AG10803 (cell line): ENCODE measurements at regions not wholly inside any gene's neighbourhood (a gene's known extent, or its start where the extent isn't known, plus 50 kb on each side); places are given as distances from the start of the nearest gene placed in this dataset.
"Not testable (repeated sequence)": the region's sequence is repeated elsewhere in the genome, so short reads cannot be mapped to it uniquely, and the experiment has no call there.

Source experiments
- DNase-seq: peaks from one replicate; pipeline ENCODE4 v3.0.0; 2010; ENCODE audit warnings: low read depth
- H3K4me3 ChIP-seq: 2 replicates; pipeline ENCODE4 v1.5.1; 2011; ENCODE audit warnings: mild to moderate bottlenecking, low read length, control low read depth
- CTCF ChIP-seq: conservative IDR thresholded peaks from 2 replicates; pipeline ENCODE4 v1.5.1; 2011; ENCODE audit warnings: mild to moderate bottlenecking, low read length, control low read depth, inconsistent platforms

- TF ChIP-seq CTCF: no peak
These were observed 138.4 kb upstream of the IGFBP3 start for GRCh38 chr7:46059308-46060020.

GRCh38 chr7:46058086-46058823, 137.2 kb upstream of the IGFBP3 start:
- peak; percentile 84 for DNase-seq
- no peak for TF ChIP-seq CTCF
- no peak overlapping the region for H3K4me3 ChIP-seq

More at GRCh38 chr7:46059308-46060020, 138.4 kb upstream of the IGFBP3 start:
- no peak overlapping the region for H3K4me3 ChIP-seq
- DNase-seq: peak; percentile 86

GRCh38 chr7:46054915-46055314, 133.8 kb upstream of the IGFBP3 start:
- no peak overlapping the region for H3K4me3 ChIP-seq
- no peak for TF ChIP-seq CTCF

GRCh38 chr7:46054272-46054671, 133.2 kb upstream of the IGFBP3 start:
- H3K4me3 ChIP-seq: no peak overlapping the region
- no peak for TF ChIP-seq CTCF
- no peak for DNase-seq

More at GRCh38 chr7:46054915-46055314, 133.8 kb upstream of the IGFBP3 start:
- DNase-seq: no peak

- no peak for DNase-seq
- H3K4me3 ChIP-seq: no peak overlapping the region
- TF ChIP-seq CTCF: no peak
These were observed 126.5 kb upstream of the IGFBP3 start for GRCh38 chr7:46047581-46047980.

GRCh38 chr7:46043338-46043737, 122.3 kb upstream of the IGFBP3 start:
- not testable (repeated sequence) for DNase-seq, H3K4me3 ChIP-seq

GRCh38 chr7:46039813-46040212, 118.7 kb upstream of the IGFBP3 start:
- H3K4me3 ChIP-seq, DNase-seq: not testable (repeated sequence)

- no peak for TF ChIP-seq CTCF
- no peak overlapping the region for H3K4me3 ChIP-seq
- no peak for DNase-seq
These were observed 114.1 kb upstream of the IGFBP3 start for GRCh38 chr7:46035166-46035565.
